Thyroid gland (tissue), 4 donors: ENCODE measurements at regions not wholly inside any gene's neighbourhood (a gene's known extent, or its start where the extent isn't known, plus 50 kb on each side); places are given as distances from the start of the nearest gene placed in this dataset.

Source experiments
- DNase-seq, 2 donors: peaks; one replicate each; pipeline ENCODE4 v3.0.0-alpha.2; 2019
- H3K27ac ChIP-seq, 3 donors: fragments of 200-600 bp; sonication (generic); 1 replicate in 2 of 3; 2 replicates in 1 of 3; pipeline ENCODE4 v1.5.1; 2016 to 2019; ENCODE audit warnings: mild to moderate bottlenecking in 1 of 3, moderate library complexity in 1 of 3
- H3K27me3 ChIP-seq: fragments of 200-600 bp; sonication (generic); one replicate; pipeline ENCODE4 v1.5.1; 2019
- H3K36me3 ChIP-seq, 2 donors: fragments of 200-600 bp; sonication (generic); one replicate each; pipeline ENCODE4 v1.5.1; 2016 to 2019
- H3K4me1 ChIP-seq, 2 donors: fragments of 200-600 bp; sonication (generic); one replicate each; pipeline ENCODE4 v1.5.1; 2017 to 2019
- H3K4me3 ChIP-seq, 3 donors: fragments of 200-600 bp; sonication (generic); replicated peaks in 1 of 3; 1 replicate in 2 of 3; 2 replicates in 1 of 3; pipeline ENCODE4 v1.5.1; 2016; ENCODE audit warnings: mild to moderate bottlenecking in 1 of 3
- H3K9me3 ChIP-seq: fragments of 200-600 bp; sonication (generic); one replicate; pipeline ENCODE4 v1.5.1; 2017
- CTCF ChIP-seq, 6 experiments: fragments of 200-600 bp in 3 of 6; fragments of 450-650 bp in 3 of 6; sonication (generic) in 3 of 6; IDR thresholded peaks; one replicate each; pipeline ENCODE4 v1.5.1; 2016 to 2019; ENCODE audit warnings: antibody characterized with exemption in 6 of 6, mild to moderate bottlenecking in 2 of 6, inconsistent platforms in 1 of 6, moderate library complexity in 1 of 6
- POLR2A ChIP-seq, 2 donors: fragments of 450-650 bp; IDR thresholded peaks; one replicate each; pipeline ENCODE4 v1.6.1; 2017; ENCODE audit warnings: antibody characterized with exemption in 2 of 2, mild to moderate bottlenecking in 2 of 2, moderate library complexity in 1 of 2
- WGBS, 2 donors: methylation state at CpG; one replicate each; pipeline ENCODE4 v1.1.5; 2017; 5-methylcytosine and 5-hydroxymethylcytosine counted together
- intact Hi-C: fragments of 100-400 bp; cut with DNase I; formaldehyde crosslinking; loops from one replicate; pipeline ENCODE4 v1.15.1; 2023

- peak in 1 of 2 donors; percentile 44 for DNase-seq
- H3K4me3 ChIP-seq = no peak overlapping the region
- 75 to 79% methylated on average over 13 to 20 of the region's 21 CpGs for WGBS, 2 donors
- H3K4me1 ChIP-seq = peaks cover 0 to 5% of the 10 kb centered on the region in 2 donors
- intact Hi-C loops = no loop called here
- H3K27ac ChIP-seq = no peak overlapping the region
- TF ChIP-seq CTCF (IDR thresholded peaks at IDR 0.05) (no peak), POLR2A (IDR thresholded peaks at IDR 0.05) (no peak)
- H3K9me3 ChIP-seq = no peaks in the 10 kb centered on the region
- no peaks in the 10 kb centered on the region for H3K27me3 ChIP-seq
- H3K36me3 ChIP-seq = no peaks in the 10 kb centered on the region
Observed at GRCh38 chr17:68179236-68179925, 68.5 kb upstream of the AMZ2 start.

- Histone ChIP-seq H3K9me3 (no peaks in the 10 kb centered on the region), H3K27ac (no peak overlapping the region), H3K27me3 (no peaks in the 10 kb centered on the region), H3K4me1 (peaks cover 0 to 5% of the 10 kb centered on the region in 2 donors), H3K4me3 (no peak overlapping the region), H3K36me3 (no peaks in the 10 kb centered on the region)
- WGBS, 2 donors = 96% methylated on average over 12 of the region's 31 CpGs; no CpG with 5 or more reads in 1 of the 2 donors
- DNase-seq = no peak
- intact Hi-C loops = no loop called here
- no peak for TF ChIP-seq POLR2A (IDR thresholded peaks at IDR 0.05)
- TF ChIP-seq CTCF (IDR thresholded peaks at IDR 0.05) = no peak
Observed at GRCh38 chr17:68179926-68180285, 67.9 kb upstream of the AMZ2 start.

- intact Hi-C loops = no loop called here
- no peaks in the 10 kb centered on the region for H3K27me3 ChIP-seq
- no peak overlapping the region for H3K4me3 ChIP-seq
- peaks cover 0 to 1% of the 10 kb centered on the region in 2 donors for H3K4me1 ChIP-seq
- no peaks in the 10 kb centered on the region for H3K9me3 ChIP-seq
- H3K27ac ChIP-seq = peak overlapping the region in 2 of 3 donors; percentile 30 to 69
- WGBS, 2 donors = 33 to 36% methylated on average over 1 of the region's 1 CpG
- no peaks in the 10 kb centered on the region for H3K36me3 ChIP-seq
- peak in 1 of 2 donors; percentile 59 for DNase-seq
- no peak for TF ChIP-seq CTCF (IDR thresholded peaks at IDR 0.05)
- no peak for TF ChIP-seq POLR2A (IDR thresholded peaks at IDR 0.05)
Observed at GRCh38 chr17:68182011-68182306, 65.9 kb upstream of the AMZ2 start.

- intact Hi-C loops = no loop called here
- H3K27me3 ChIP-seq = no peaks in the 10 kb centered on the region
- TF ChIP-seq CTCF (IDR thresholded peaks at IDR 0.05) (no peak), POLR2A (IDR thresholded peaks at IDR 0.05) (no peak)
- H3K4me1 ChIP-seq = no peaks in the 10 kb centered on the region
- no peaks in the 10 kb centered on the region for H3K9me3 ChIP-seq
- 82 to 92% methylated on average over 8 to 12 of the region's 12 CpGs for WGBS, 2 donors
- peak in 1 of 2 donors; percentile 35 for DNase-seq
- H3K36me3 ChIP-seq = no peaks in the 10 kb centered on the region
- H3K27ac ChIP-seq = peak overlapping the region in 1 of 3 donors; percentile 12
- no peak overlapping the region for H3K4me3 ChIP-seq
Observed at GRCh38 chr17:68182940-68183551, 64.8 kb upstream of the AMZ2 start.

- intact Hi-C loops = no loop called here
- H3K4me1 ChIP-seq = no peaks in the 10 kb centered on the region
- H3K36me3 ChIP-seq = no peaks in the 10 kb centered on the region
- TF ChIP-seq CTCF (IDR thresholded peaks at IDR 0.05) (no peak), POLR2A (IDR thresholded peaks at IDR 0.05) (no peak)
- H3K27ac ChIP-seq = no peak overlapping the region
- DNase-seq = no peak
- WGBS, 2 donors = 74 to 86% methylated on average over 10 of the region's 10 CpGs
- no peak overlapping the region for H3K4me3 ChIP-seq
- no peaks in the 10 kb centered on the region for H3K27me3 ChIP-seq
- H3K9me3 ChIP-seq = no peaks in the 10 kb centered on the region
Observed at GRCh38 chr17:68184141-68184571, 63.7 kb upstream of the AMZ2 start.
